K562 (cell line): ENCODE measurements at regions not wholly inside any gene's neighbourhood (a gene's known extent, or its start where the extent isn't known, plus 50 kb on each side); places are given as distances from the start of the nearest gene placed in this dataset.

Experiments used
- ARID3A ChIP-seq: IDR thresholded peaks from 2 replicates; pipeline ENCODE4 v1.6.1; 2012; ENCODE audit warnings: low read depth, low read length, improper control_type of control experiment, borderline replicate concordance
- BRF1 ChIP-seq: IDR thresholded peaks from 3 replicates; pipeline ENCODE4 v1.6.1; 2011; ENCODE audit warnings: borderline replicate concordance, mild to moderate bottlenecking; ENCODE audit not compliant: insufficient read length; ENCODE audit errors: extremely low read depth
- CHD7 ChIP-seq: fragments of 200-600 bp; sonication (generic); IDR thresholded peaks from one replicate; pipeline ENCODE4 v1.6.1; 2012; ENCODE audit warnings: mild to moderate bottlenecking, low read depth, low read length, inconsistent platforms
- CTCFL ChIP-seq: IDR thresholded peaks from 2 replicates; pipeline ENCODE4 v1.6.1; 2011; ENCODE audit warnings: borderline replicate concordance, low read depth, mild to moderate bottlenecking, moderate library complexity, low read length; ENCODE audit not compliant: insufficient read depth, poor library complexity, severe bottlenecking
- MXI1 ChIP-seq: IDR thresholded peaks from 2 replicates; pipeline ENCODE4 v1.6.1; 2011; ENCODE audit warnings: low read depth, mild to moderate bottlenecking, improper control_type of control experiment, low read length
- NCOA1 ChIP-seq: fragments of 450-650 bp; IDR thresholded peaks from 2 replicates; pipeline ENCODE4 v1.6.1; 2016; ENCODE audit warnings: low read depth
- POLR2B ChIP-seq: fragments of 450-650 bp; IDR thresholded peaks from 2 replicates; pipeline ENCODE4 v1.6.1; 2018; ENCODE audit warnings: low read depth; ENCODE audit not compliant: partially characterized antibody
- PURB ChIP-seq: sonication (generic); formaldehyde crosslinking; IDR thresholded peaks from 2 replicates; pipeline ENCODE4 v1.9.0; 2021; ENCODE audit warnings: low read depth, mild to moderate bottlenecking, missing genetic modification reagents
- RB1 ChIP-seq: fragments of 450-650 bp; IDR thresholded peaks from 2 replicates; pipeline ENCODE4 v1.6.1; 2017; ENCODE audit warnings: low read depth, mild to moderate bottlenecking
- YY1 ChIP-seq, 3 experiments: IDR thresholded peaks; 2 replicates each; pipeline ENCODE4 v1.6.1; 2011; ENCODE audit warnings: low read length in 2 of 3, mild to moderate bottlenecking in 2 of 3, moderate library complexity in 2 of 3, borderline replicate concordance in 1 of 3, control low read depth in 1 of 3, low read depth in 1 of 3; ENCODE audit not compliant: insufficient read depth in 3 of 3, insufficient replicate concordance in 2 of 3, control insufficient read depth in 1 of 3, insufficient read length in 1 of 3; ENCODE audit errors: extremely low read depth in 1 of 3
- ZBTB1 ChIP-seq: sonication (generic); formaldehyde crosslinking; IDR thresholded peaks from 2 replicates; pipeline ENCODE4 v1.8.1; 2023; ENCODE audit warnings: missing genetic modification reagents, low read depth, mild to moderate bottlenecking, borderline replicate concordance

GRCh38 chr4:10181745-10182445 lies 65.3 kb upstream of the WDR1 start (continued):
- TF ChIP-seq MXI1 (no peak), POLR2B (peak; percentile 32), ZBTB1 (CRISPR knock-in tag) (no peak), YY1 (IDR thresholded peaks at IDR 0.05; ENCODE audit: borderline replicate concordance in 1 of 3, control insufficient read depth in 1 of 3, extremely low read depth in 1 of 3, insufficient read depth in 3 of 3, insufficient read length in 1 of 3, insufficient replicate concordance in 2 of 3, low read depth in 1 of 3, low read length in 2 of 3) (no peak), RB1 (no peak), PURB (CRISPR knock-in tag) (no peak), ARID3A (no peak), CTCFL (no peak), CHD7 (no peak), BRF1 (no peak), NCOA1 (no peak)
